Breast epithelium (tissue), 4 donors: ENCODE measurements at regions not wholly inside any gene's neighbourhood (a gene's known extent, or its start where the extent isn't known, plus 50 kb on each side); places are given as distances from the start of the nearest gene placed in this dataset.

ENCODE experiments used
- DNase-seq, 2 donors: peaks; one replicate each; pipeline ENCODE4 v3.0.0-alpha.2; 2019; ENCODE audit warnings: low spot score in 2 of 2
- H3K27ac ChIP-seq, 2 donors: fragments of 200-600 bp; sonication (generic) in 1 of 2; one replicate each; pipeline ENCODE4 v1.5.1; 2016 to 2019; ENCODE audit warnings: mild to moderate bottlenecking in 1 of 2
- H3K27me3 ChIP-seq, 2 donors: fragments of 200-600 bp; sonication (generic) in 1 of 2; one replicate each; pipeline versions ENCODE4 v1.5.1 to v1.6.0; 2017 to 2019; ENCODE audit warnings: control low read depth in 1 of 2, mild to moderate bottlenecking in 1 of 2
- H3K36me3 ChIP-seq: fragments of 200-600 bp; one replicate; pipeline ENCODE4 v1.5.1; 2019
- H3K4me1 ChIP-seq, 2 donors: fragments of 200-600 bp; sonication (generic); one replicate each; pipeline ENCODE4 v1.5.1; 2016 to 2019; ENCODE audit warnings: control low read depth in 1 of 2
- H3K4me3 ChIP-seq, 3 donors: fragments of 200-600 bp; sonication (generic); 1 replicate in 2 of 3; 2 replicates in 1 of 3; pipeline ENCODE4 v1.5.1; 2016 to 2019; ENCODE audit warnings: mild to moderate bottlenecking in 3 of 3, moderate library complexity in 2 of 3
- H3K9me3 ChIP-seq, 2 donors: fragments of 200-600 bp; sonication (generic) in 1 of 2; one replicate each; pipeline ENCODE4 v1.5.1; 2016 to 2019; ENCODE audit warnings: control low read depth in 1 of 2
- CTCF ChIP-seq, 3 donors: fragments of 450-650 bp; IDR thresholded peaks; one replicate each; pipeline ENCODE4 v1.5.1; 2016 to 2017; ENCODE audit warnings: antibody characterized with exemption in 3 of 3, mild to moderate bottlenecking in 3 of 3, moderate library complexity in 3 of 3
- POLR2A ChIP-seq: fragments of 450-650 bp; IDR thresholded peaks from one replicate; pipeline ENCODE4 v1.6.1; 2016; ENCODE audit warnings: antibody characterized with exemption, mild to moderate bottlenecking, moderate library complexity
- POLR2AphosphoS5 ChIP-seq, 3 donors: sonication (generic); formaldehyde crosslinking; IDR thresholded peaks; one replicate each; pipeline ENCODE4 v1.6.1; 2017; ENCODE audit warnings: antibody characterized with exemption in 3 of 3
- intact Hi-C: fragments of 100-400 bp; cut with DNase I; formaldehyde crosslinking; loops from one replicate; pipeline ENCODE4 v1.15.1; 2023; ENCODE audit warnings: low total_unique reads

DNA sequence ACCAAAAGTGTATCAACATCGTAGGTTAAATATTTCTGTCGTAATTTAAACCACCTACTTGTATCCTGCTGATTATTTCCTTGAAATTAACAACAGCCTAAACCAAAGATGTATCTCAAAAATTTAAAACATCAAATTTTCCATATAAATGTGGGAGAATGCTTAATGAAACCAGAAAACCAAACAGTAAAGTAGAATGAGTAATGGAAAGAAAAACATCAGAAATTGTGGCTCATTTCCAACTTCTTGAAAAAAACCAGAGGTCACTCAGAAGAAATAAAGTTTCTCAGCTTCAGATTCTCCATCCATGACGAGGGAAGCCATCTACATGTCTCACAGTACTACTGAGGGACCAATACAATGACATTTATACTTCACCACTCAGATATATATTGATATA is 296.5 kb downstream of the NOL4 start:
- H3K27me3 ChIP-seq = no peaks in the 10 kb centered on the region
- intact Hi-C loops = no loop called here
- no peak overlapping the region for H3K27ac ChIP-seq
- no peaks in the 10 kb centered on the region for H3K4me1 ChIP-seq
- H3K4me3 ChIP-seq = no peak overlapping the region
- DNase-seq = no peak
- TF ChIP-seq POLR2A (no peak), CTCF (IDR thresholded peaks at IDR 0.05) (no peak), POLR2AphosphoS5 (IDR thresholded peaks at IDR 0.05) (no peak)
- H3K36me3 ChIP-seq = no peaks in the 10 kb centered on the region
- no peaks in the 10 kb centered on the region for H3K9me3 ChIP-seq

GRCh38 chr18:33924576-33924975 is 300.1 kb downstream of the NOL4 start:
- TF ChIP-seq POLR2AphosphoS5 (IDR thresholded peaks at IDR 0.05) (no peak), CTCF (IDR thresholded peaks at IDR 0.05) (no peak), POLR2A (no peak)
- no peak for DNase-seq
- no peaks in the 10 kb centered on the region for H3K27me3 ChIP-seq
- no peak overlapping the region for H3K27ac ChIP-seq
- H3K4me3 ChIP-seq = no peak overlapping the region
- H3K36me3 ChIP-seq = no peaks in the 10 kb centered on the region
- no peaks in the 10 kb centered on the region for H3K4me1 ChIP-seq
- intact Hi-C loops = no loop called here
- H3K9me3 ChIP-seq = no peaks in the 10 kb centered on the region

DNA sequence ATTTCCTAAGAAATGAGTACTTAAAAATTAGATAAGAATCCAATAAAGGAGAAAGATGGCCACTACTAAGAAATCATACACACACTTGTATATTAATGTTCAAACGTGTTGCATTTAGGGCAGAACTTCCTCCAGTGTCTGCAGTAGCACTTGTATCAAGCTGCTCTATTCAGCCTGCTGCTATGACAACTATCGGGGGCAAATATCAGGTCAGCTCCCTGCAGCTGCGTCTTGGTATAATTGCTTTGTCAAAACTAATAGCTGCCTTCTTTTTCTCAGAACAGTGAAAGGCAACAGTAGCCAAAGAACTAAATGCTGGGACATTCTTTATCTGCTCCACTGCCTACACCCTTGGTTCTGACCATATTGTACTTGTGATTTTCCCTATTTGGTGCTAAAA is 300.7 kb downstream of the NOL4 start:
- no peak overlapping the region for H3K4me3 ChIP-seq
- intact Hi-C loops = no loop called here
- no peak for TF ChIP-seq POLR2AphosphoS5 (IDR thresholded peaks at IDR 0.05)
- TF ChIP-seq POLR2A = no peak
- TF ChIP-seq CTCF (IDR thresholded peaks at IDR 0.05) = no peak
- H3K4me1 ChIP-seq = no peaks in the 10 kb centered on the region
- no peaks in the 10 kb centered on the region for H3K9me3 ChIP-seq
- no peaks in the 10 kb centered on the region for H3K27me3 ChIP-seq
- no peak for DNase-seq
- H3K27ac ChIP-seq = no peak overlapping the region
- no peaks in the 10 kb centered on the region for H3K36me3 ChIP-seq

GRCh38 chr18:33918571-33918970 is 306.1 kb downstream of the NOL4 start:
- TF ChIP-seq POLR2A = no peak
- TF ChIP-seq CTCF (IDR thresholded peaks at IDR 0.05) = no peak
- no peak for TF ChIP-seq POLR2AphosphoS5 (IDR thresholded peaks at IDR 0.05)
- no peaks in the 10 kb centered on the region for H3K27me3 ChIP-seq
- intact Hi-C loops = no loop called here

GRCh38 chr18:33916200-33916599 is 308.5 kb downstream of the NOL4 start:
- DNase-seq = no peak
- intact Hi-C loops = no loop called here
- Histone ChIP-seq H3K36me3 (no peaks in the 10 kb centered on the region), H3K9me3 (no peaks in the 10 kb centered on the region), H3K27me3 (no peaks in the 10 kb centered on the region), H3K4me1 (no peaks in the 10 kb centered on the region), H3K27ac (no peak overlapping the region), H3K4me3 (no peak overlapping the region)
- TF ChIP-seq CTCF (IDR thresholded peaks at IDR 0.05) (no peak), POLR2AphosphoS5 (IDR thresholded peaks at IDR 0.05) (no peak), POLR2A (no peak)

More at GRCh38 chr18:33918571-33918970, 306.1 kb downstream of the NOL4 start:
- Histone ChIP-seq H3K27ac (no peak overlapping the region), H3K4me3 (no peak overlapping the region), H3K4me1 (no peaks in the 10 kb centered on the region), H3K36me3 (no peaks in the 10 kb centered on the region), H3K9me3 (no peaks in the 10 kb centered on the region)
- no peak for DNase-seq
